ENCODE measurements at regions not wholly inside any gene's neighbourhood (a gene's known extent, or its start where the extent isn't known, plus 50 kb on each side); places are given as distances from the start of the nearest gene placed in this dataset.

GRCh38 chr5:165808335-165808734, 2302.9 kb downstream of the MAT2B start:
- no peak for TF ChIP-seq CTCF (IDR thresholded peaks at IDR 0.05)
- no peak for TF ChIP-seq ZFX (IDR thresholded peaks at IDR 0.05; ENCODE audit: borderline replicate concordance)
- H3K27ac ChIP-seq, result no peak overlapping the region

- no peak overlapping the region for H3K27ac ChIP-seq
- no peak for TF ChIP-seq ZFX (IDR thresholded peaks at IDR 0.05; ENCODE audit: borderline replicate concordance)
Observed at GRCh38 chr5:165809914-165810313, 2304.5 kb downstream of the MAT2B start.

GRCh38 chr5:165829504-165829903, 2324.1 kb downstream of the MAT2B start:
- TF ChIP-seq ZFX (IDR thresholded peaks at IDR 0.05; ENCODE audit: borderline replicate concordance) (no peak), CTCF (IDR thresholded peaks at IDR 0.05) (no peak)
- H3K27ac ChIP-seq, result no peak overlapping the region

GRCh38 chr5:165834891-165835290, 2329.5 kb downstream of the MAT2B start:
- TF ChIP-seq CTCF (IDR thresholded peaks at IDR 0.05), result no peak
- TF ChIP-seq ZFX (IDR thresholded peaks at IDR 0.05; ENCODE audit: borderline replicate concordance), result no peak
- H3K27ac ChIP-seq, result no peak overlapping the region

GRCh38 chr5:165836046-165836445, 2330.6 kb downstream of the MAT2B start:
- no peak overlapping the region for H3K27ac ChIP-seq
- TF ChIP-seq ZFX (IDR thresholded peaks at IDR 0.05; ENCODE audit: borderline replicate concordance) (no peak), CTCF (IDR thresholded peaks at IDR 0.05) (no peak)

GRCh38 chr5:165837286-165837685, 2331.9 kb downstream of the MAT2B start:
- no peak overlapping the region for H3K27ac ChIP-seq
- TF ChIP-seq ZFX (IDR thresholded peaks at IDR 0.05; ENCODE audit: borderline replicate concordance), result no peak
- TF ChIP-seq CTCF (IDR thresholded peaks at IDR 0.05), result no peak

GRCh38 chr5:165844571-165844970, 2339.2 kb downstream of the MAT2B start:
- H3K27ac ChIP-seq, result no peak overlapping the region

More at GRCh38 chr5:165844571-165844970, 2339.2 kb downstream of the MAT2B start:
- TF ChIP-seq CTCF (IDR thresholded peaks at IDR 0.05), result no peak
- TF ChIP-seq ZFX (IDR thresholded peaks at IDR 0.05; ENCODE audit: borderline replicate concordance), result no peak
